CD1c-positive myeloid dendritic cell (primary cell): ENCODE measurements at regions not wholly inside any gene's neighbourhood (a gene's known extent, or its start where the extent isn't known, plus 50 kb on each side); places are given as distances from the start of the nearest gene placed in this dataset.
A peak's percentile ranks its signal among the peaks of the same experiment; 100 is the strongest.
"Not testable (repeated sequence)": the region's sequence is repeated elsewhere in the genome, so short reads cannot be mapped to it uniquely, and the experiment has no call there.

Source experiments
- DNase-seq: peaks from one replicate; pipeline ENCODE4 v3.0.0-alpha.2; 2016; ENCODE audit errors: extremely low spot score

DNA sequence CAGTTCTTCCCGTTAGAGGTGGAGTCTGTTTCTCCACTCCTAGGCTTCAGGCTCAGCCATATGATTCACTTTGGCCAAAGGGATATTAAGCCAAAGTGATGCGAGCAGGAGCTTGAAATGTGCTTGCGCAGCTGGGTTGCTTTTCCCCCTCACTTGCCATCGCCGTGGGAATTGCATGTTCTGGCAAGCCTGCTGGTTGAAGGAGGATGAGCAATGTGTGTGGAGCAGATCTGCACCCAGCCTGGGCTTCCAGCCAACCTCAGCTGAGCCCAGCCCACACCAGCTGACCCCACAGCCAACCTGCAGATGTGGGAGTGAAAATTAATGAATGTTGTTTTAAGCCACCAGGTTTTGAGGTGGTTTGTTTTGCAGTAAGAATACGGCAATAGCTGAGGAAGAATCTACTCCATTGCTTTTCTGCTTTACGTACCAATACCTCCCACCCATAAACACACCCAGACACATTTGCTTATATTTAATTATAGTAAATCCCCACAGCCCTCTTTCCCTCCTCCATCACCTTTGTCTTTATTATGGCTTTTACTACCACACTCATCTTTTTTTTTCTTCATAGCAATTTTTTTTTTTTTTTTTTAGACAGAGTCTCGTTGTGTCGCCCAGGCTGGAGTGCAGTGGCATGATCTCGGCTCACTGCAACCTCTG lies 132.8 kb upstream of the FUNDC1 start:
- DNase-seq: no peak

DNA sequence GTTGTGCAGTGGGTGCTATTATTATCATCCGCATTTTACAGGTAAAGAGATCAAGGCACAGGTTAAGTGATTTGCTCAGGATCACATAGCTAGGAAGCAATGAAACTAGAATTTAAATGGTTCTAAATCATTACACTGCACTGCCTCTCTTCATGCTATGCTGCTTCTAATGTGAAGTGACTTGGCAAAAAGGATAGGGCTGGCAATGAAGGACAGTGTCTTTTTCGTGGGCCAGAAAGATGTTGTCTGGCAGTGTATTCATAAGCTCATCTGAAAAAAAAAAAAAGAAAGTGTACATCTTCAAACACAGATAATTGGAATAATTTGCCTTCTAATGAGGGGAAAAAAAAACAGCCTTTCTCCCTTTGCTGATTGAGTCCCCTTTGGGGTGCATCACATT lies 132.2 kb upstream of the FUNDC1 start:
- DNase-seq: no peak

DNA sequence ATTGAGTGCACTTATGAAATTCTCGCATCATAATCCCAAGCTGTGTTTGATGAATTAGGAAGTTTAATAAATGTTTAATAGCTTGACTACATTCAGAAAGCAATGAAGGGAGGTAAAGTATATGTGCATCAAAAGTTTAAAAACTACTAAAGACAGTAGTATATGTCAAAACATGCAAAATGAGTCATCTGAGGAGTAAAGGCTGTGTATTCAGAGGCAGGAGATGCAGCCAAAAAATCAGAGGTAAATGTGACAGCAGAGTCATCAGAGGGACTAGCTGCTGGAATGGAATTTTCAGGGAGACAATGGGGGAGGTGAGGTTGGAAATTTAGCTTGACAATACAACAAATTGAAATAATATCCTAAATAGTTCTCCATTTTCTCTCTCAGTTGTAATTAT lies 127.0 kb upstream of the FUNDC1 start:
- DNase-seq: no peak

DNA sequence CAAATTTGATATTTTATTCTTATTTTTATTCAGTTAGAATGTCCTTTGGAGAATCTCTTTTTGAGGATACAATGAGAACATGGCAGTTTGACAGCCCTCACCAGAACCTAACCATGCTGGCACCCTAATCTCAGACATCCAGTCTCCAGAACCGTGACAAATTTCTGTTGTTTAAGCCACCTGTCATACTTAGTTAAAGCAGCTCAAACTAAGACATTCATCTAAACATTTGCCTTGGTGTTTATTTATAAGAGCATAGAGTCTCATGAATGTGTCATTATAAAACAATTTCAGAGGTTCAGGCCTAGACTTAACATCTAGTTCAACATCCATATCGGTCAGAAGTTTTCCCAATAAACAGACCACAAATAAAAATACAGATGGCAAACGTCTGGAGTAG lies 125.1 kb upstream of the FUNDC1 start:
- no peak for DNase-seq

DNA sequence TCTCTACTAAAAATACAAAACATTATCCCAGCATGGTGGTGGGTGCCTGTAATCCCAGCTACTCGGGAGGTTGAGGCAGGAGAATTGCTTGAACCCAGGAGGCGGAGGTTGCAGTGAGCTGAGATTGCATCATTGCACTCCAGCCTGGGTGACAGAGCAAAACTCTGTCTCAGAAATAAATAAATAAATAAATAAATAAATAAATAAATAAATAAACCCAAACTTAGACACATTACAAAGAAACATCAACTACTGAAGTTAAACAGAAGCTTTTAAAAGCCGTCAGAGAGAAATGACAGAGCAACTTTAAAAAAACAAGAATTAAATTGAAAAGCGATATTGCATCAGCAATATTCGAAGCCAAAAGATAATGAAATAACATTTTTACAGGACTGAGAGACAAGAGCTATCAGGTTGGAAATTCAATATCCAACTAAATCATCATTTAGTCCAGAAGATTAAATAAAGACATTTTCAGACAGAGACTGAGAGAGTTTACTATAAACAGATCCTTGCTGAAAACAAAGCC lies 115.1 kb upstream of the FUNDC1 start:
- not testable (repeated sequence) for DNase-seq

DNA sequence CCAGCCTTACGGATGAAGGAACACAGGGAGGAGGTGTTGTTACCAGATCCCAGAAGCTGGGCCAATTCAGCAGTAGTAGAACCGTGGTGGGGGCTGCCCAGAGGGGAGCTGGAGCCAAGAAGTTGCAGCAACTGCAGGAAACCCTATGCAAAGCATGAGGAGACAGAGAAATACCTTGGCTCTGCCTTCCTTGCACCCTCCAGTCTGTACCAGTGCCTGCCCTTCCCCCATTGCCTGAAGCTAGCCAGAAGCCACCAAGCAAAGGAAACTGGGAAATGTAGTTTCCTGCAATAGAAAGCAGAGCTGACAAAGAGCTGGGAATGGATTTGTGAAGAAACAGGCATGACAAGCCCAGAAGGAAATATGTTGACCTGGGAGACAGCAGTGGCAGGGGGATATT lies 108.7 kb upstream of the FUNDC1 start:
- no peak for DNase-seq

DNA sequence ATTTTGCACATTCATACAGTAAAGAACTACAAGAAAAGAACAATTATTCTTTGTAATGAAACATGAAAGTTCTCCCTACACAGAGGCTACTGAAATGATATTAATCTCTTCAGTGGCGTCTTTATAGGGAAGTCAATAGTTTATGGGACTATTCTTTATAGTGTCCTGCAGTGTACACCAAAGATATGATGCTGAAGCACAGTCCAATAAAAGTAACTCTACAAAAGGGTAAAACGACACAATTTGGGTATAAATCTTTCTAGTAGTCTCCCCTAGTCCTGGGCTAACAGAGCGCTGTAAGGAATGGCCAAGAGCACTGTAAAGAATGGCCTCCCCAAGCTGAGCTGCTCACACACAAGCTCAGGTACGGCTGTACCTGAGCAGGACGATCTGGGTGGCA lies 101.1 kb upstream of the FUNDC1 start:
- DNase-seq: no peak

DNA sequence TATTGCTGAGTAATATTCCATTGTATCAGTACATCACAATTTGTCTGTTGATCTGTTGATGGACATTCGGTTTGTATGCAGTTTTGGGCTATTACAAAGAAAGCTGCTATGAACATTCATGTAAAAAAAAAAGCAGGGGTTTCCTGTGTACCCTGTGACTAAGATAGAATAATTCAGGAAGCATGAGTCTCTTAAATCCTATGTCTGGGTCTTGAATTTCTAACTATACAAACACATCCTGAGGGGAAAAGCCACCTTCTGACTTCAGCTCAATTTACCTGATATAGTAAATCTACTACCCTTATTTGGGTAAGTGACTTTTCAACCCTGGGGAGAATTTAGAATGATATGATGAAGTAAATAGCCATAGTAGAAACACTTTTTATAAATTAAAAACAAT lies 94.6 kb upstream of the FUNDC1 start:
- DNase-seq: no peak

DNA sequence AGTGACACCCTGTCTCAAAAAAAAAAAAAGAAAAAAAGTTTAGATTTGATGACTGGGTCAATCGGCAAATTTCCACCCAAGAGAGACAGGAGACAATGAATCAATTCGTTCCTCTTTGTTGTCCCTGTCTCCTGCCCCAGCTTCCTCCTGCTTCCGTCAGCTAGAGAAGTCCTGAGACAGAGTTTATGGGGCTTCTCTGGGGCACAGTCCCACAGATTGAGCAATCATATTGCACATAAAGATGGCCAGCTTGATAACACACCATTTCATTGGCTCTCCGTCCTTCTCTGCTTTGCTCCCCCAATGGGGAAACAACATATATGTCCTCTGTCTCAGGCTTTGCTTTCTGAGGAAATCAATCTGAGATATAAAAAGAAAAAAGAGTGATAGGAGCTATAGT lies 78.4 kb upstream of the FUNDC1 start:
- DNase-seq: peak; percentile 1

DNA sequence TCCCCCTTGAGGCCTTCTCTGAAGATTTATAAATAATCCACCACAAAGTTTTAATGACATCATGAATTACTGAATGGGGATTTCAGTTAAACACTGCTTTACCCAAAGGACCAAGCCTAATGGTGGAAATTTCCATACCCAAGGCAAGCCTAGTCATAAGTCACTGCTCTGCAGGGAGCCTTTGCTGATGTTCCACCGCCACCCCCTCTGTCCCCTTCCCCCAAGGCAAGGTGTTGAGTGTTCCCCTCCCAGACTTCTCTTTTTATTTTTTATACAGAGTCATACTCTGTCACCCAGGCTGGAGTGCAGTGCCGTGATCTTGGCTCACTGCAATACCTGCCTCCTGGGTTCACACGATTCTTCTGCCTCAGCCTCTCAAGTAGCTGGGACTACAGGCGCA lies 76.4 kb upstream of the FUNDC1 start:
- DNase-seq: no peak

DNA sequence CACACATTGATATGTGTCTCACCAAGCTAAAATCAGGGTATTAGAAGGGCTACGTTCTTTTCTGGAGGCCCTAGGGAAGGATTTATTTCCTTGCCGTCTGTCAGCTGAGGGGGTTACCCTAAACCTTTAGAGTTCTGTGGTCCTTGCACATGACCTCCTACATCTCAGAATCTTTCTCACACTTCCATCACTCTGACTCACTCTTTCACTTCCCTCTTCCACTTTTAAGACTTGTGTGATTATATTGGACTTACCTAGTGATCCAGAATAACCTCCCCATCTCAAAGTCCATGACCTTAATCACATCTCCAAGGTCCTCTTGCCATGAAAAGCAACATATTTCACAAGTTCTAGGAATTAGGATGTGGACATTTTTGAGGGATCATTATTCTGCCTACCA lies 53.6 kb upstream of the FUNDC1 start:
- peak; percentile 34 for DNase-seq
